Liver (tissue), 8 donors: ENCODE measurements at regions not wholly inside any gene's neighbourhood (a gene's known extent, or its start where the extent isn't known, plus 50 kb on each side); places are given as distances from the start of the nearest gene placed in this dataset.

Source experiments
- DNase-seq: peaks from one replicate; pipeline ENCODE4 v3.0.0-alpha.2; 2017; ENCODE audit warnings: low spot score
- H3K27ac ChIP-seq, 2 donors: one replicate each; pipeline ENCODE4 v1.7.0; 2013; ENCODE audit warnings: inconsistent platforms in 2 of 2, low read length in 2 of 2, control low read depth in 1 of 2, low read depth in 1 of 2, mild to moderate bottlenecking in 1 of 2
- H3K27me3 ChIP-seq, 4 donors: one replicate each; pipeline versions ENCODE4 v1.6.1 to v1.7.0; 2013; ENCODE audit warnings: low read length in 3 of 4, inconsistent platforms in 1 of 4, mild to moderate bottlenecking in 1 of 4, moderate library complexity in 1 of 4; ENCODE audit not compliant: control insufficient read depth in 4 of 4, insufficient read depth in 4 of 4
- H3K36me3 ChIP-seq, 4 donors: one replicate each; pipeline versions ENCODE4 v1.6.1 to v1.7.0; 2013; ENCODE audit warnings: low read length in 3 of 4, mild to moderate bottlenecking in 3 of 4, low read depth in 1 of 4, moderate library complexity in 1 of 4; ENCODE audit not compliant: control insufficient read depth in 4 of 4, insufficient read depth in 3 of 4
- H3K4me1 ChIP-seq, 4 donors: one replicate each; pipeline versions ENCODE4 v1.6.1 to v1.7.0; 2013; ENCODE audit warnings: low read length in 3 of 4, mild to moderate bottlenecking in 3 of 4, moderate library complexity in 1 of 4; ENCODE audit not compliant: control insufficient read depth in 4 of 4, insufficient read depth in 4 of 4
- H3K4me3 ChIP-seq, 3 donors: one replicate each; pipeline versions ENCODE4 v1.6.1 to v1.7.0; 2013; ENCODE audit warnings: low read length in 3 of 3, control low read depth in 1 of 3, low read depth in 1 of 3, mild to moderate bottlenecking in 1 of 3
- H3K9ac ChIP-seq, 2 donors: one replicate each; pipeline ENCODE4 v1.7.0; 2013; ENCODE audit warnings: low read length in 2 of 2, mild to moderate bottlenecking in 2 of 2, moderate library complexity in 2 of 2, control low read depth in 1 of 2, low read depth in 1 of 2
- H3K9me3 ChIP-seq, 4 donors: one replicate each; pipeline versions ENCODE4 v1.6.1 to v1.7.0; 2013; ENCODE audit warnings: low read length in 3 of 4; ENCODE audit not compliant: control insufficient read depth in 4 of 4
- GABPA ChIP-seq, 2 donors: IDR thresholded peaks in 1 of 2; conservative IDR thresholded peaks in 1 of 2; 2 replicates each; pipeline ENCODE4 v1.6.1; 2016; ENCODE audit warnings: antibody characterized with exemption in 2 of 2, mild to moderate bottlenecking in 1 of 2, moderate library complexity in 1 of 2
- NR2F2 ChIP-seq: IDR thresholded peaks from 2 replicates; pipeline ENCODE4 v1.6.1; 2016; ENCODE audit warnings: antibody characterized with exemption
- RAD21 ChIP-seq, 2 donors: IDR thresholded peaks; 2 replicates each; pipeline ENCODE4 v1.6.1; 2016; ENCODE audit warnings: antibody characterized with exemption in 2 of 2, mild to moderate bottlenecking in 2 of 2
- RXRA ChIP-seq, 2 donors: IDR thresholded peaks; 2 replicates each; pipeline ENCODE4 v1.6.1; 2017 to 2018; ENCODE audit warnings: antibody characterized with exemption in 2 of 2, mild to moderate bottlenecking in 1 of 2
- SP1 ChIP-seq: IDR thresholded peaks from 2 replicates; pipeline ENCODE4 v1.6.1; 2018; ENCODE audit warnings: antibody characterized with exemption, mild to moderate bottlenecking
- WGBS: extraction: QIAGEN DNeasy Blood & Tissue Kit; methylation state at CpG from one replicate; pipeline ENCODE4 v1.1.7; 2013; 5-methylcytosine and 5-hydroxymethylcytosine counted together
- TF ChIP-seq, protein P1 (sequence below): IDR thresholded peaks from 2 replicates; pipeline ENCODE4 v1.6.1; 2016; ENCODE audit warnings: antibody characterized with exemption, mild to moderate bottlenecking
- TF ChIP-seq, protein P2 (sequence below): IDR thresholded peaks from 2 replicates; pipeline ENCODE4 v1.6.1; 2016; ENCODE audit warnings: antibody characterized with exemption
- TF ChIP-seq, protein P3 (sequence below): IDR thresholded peaks from 2 replicates; pipeline ENCODE4 v1.6.1; 2016; ENCODE audit warnings: antibody characterized with exemption
- TF ChIP-seq, protein P4 (sequence below): fragments of 150-350 bp; IDR thresholded peaks from 2 replicates; pipeline ENCODE4 v1.5.1; 2017; ENCODE audit warnings: improper control_type of control experiment, low read depth, low read length; ENCODE audit not compliant: missing input control
- TF ChIP-seq, protein P5 (sequence below): IDR thresholded peaks from 2 replicates; pipeline ENCODE4 v1.6.1; 2016; ENCODE audit warnings: antibody characterized with exemption
- donor health status: healthy.
- donor health status: healthy.
- donor health status: healthy.
- donor health status: healthy.
- donor health status: healthy.

DNA sequence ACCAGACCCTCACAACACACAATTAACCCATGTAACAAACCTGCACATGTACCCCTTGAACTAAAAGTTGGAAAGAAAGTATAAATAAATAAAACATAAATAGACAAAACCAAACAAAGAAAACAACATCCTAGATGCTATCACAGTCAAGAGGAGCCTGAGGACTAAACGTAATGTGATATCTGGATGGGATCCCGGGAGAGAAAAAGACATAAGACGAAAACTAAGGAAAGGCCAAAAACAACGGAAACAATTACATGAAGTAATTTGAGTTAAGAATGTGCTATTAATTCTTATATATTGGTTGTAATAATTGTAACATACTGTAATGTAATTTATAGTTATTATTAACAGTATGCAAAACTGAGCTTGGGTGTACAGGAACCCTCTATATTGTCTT is 793.9 kb downstream of the SEMA5A start:
- Histone ChIP-seq H3K36me3 (no peaks in the 10 kb centered on the region), H3K4me3 (no peak overlapping the region), H3K9ac (no peak overlapping the region), H3K4me1 (no peaks in the 10 kb centered on the region), H3K27me3 (peaks cover 0 to 3% (median 0%) of the 10 kb centered on the region in 4 donors), H3K9me3 (no peaks in the 10 kb centered on the region), H3K27ac (no peak overlapping the region)
- TF ChIP-seq, protein P1, sequence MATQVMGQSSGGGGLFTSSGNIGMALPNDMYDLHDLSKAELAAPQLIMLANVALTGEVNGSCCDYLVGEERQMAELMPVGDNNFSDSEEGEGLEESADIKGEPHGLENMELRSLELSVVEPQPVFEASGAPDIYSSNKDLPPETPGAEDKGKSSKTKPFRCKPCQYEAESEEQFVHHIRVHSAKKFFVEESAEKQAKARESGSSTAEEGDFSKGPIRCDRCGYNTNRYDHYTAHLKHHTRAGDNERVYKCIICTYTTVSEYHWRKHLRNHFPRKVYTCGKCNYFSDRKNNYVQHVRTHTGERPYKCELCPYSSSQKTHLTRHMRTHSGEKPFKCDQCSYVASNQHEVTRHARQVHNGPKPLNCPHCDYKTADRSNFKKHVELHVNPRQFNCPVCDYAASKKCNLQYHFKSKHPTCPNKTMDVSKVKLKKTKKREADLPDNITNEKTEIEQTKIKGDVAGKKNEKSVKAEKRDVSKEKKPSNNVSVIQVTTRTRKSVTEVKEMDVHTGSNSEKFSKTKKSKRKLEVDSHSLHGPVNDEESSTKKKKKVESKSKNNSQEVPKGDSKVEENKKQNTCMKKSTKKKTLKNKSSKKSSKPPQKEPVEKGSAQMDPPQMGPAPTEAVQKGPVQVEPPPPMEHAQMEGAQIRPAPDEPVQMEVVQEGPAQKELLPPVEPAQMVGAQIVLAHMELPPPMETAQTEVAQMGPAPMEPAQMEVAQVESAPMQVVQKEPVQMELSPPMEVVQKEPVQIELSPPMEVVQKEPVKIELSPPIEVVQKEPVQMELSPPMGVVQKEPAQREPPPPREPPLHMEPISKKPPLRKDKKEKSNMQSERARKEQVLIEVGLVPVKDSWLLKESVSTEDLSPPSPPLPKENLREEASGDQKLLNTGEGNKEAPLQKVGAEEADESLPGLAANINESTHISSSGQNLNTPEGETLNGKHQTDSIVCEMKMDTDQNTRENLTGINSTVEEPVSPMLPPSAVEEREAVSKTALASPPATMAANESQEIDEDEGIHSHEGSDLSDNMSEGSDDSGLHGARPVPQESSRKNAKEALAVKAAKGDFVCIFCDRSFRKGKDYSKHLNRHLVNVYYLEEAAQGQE = no peak
- TF ChIP-seq GABPA (IDR thresholded peaks at IDR 0.05 in 1 of 2, conservative IDR thresholded peaks at IDR 0.05 in 1 of 2) (no peak), NR2F2 (no peak), SP1 (no peak), RXRA (IDR thresholded peaks at IDR 0.05) (no peak)
- TF ChIP-seq, protein P2, sequence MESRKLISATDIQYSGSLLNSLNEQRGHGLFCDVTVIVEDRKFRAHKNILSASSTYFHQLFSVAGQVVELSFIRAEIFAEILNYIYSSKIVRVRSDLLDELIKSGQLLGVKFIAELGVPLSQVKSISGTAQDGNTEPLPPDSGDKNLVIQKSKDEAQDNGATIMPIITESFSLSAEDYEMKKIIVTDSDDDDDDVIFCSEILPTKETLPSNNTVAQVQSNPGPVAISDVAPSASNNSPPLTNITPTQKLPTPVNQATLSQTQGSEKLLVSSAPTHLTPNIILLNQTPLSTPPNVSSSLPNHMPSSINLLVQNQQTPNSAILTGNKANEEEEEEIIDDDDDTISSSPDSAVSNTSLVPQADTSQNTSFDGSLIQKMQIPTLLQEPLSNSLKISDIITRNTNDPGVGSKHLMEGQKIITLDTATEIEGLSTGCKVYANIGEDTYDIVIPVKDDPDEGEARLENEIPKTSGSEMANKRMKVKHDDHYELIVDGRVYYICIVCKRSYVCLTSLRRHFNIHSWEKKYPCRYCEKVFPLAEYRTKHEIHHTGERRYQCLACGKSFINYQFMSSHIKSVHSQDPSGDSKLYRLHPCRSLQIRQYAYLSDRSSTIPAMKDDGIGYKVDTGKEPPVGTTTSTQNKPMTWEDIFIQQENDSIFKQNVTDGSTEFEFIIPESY = no peak
- TF ChIP-seq, protein P3, sequence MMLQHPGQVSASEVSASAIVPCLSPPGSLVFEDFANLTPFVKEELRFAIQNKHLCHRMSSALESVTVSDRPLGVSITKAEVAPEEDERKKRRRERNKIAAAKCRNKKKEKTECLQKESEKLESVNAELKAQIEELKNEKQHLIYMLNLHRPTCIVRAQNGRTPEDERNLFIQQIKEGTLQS = no peak
- TF ChIP-seq, protein P4, sequence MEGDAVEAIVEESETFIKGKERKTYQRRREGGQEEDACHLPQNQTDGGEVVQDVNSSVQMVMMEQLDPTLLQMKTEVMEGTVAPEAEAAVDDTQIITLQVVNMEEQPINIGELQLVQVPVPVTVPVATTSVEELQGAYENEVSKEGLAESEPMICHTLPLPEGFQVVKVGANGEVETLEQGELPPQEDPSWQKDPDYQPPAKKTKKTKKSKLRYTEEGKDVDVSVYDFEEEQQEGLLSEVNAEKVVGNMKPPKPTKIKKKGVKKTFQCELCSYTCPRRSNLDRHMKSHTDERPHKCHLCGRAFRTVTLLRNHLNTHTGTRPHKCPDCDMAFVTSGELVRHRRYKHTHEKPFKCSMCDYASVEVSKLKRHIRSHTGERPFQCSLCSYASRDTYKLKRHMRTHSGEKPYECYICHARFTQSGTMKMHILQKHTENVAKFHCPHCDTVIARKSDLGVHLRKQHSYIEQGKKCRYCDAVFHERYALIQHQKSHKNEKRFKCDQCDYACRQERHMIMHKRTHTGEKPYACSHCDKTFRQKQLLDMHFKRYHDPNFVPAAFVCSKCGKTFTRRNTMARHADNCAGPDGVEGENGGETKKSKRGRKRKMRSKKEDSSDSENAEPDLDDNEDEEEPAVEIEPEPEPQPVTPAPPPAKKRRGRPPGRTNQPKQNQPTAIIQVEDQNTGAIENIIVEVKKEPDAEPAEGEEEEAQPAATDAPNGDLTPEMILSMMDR = no peak
- no peak for DNase-seq
- WGBS = 81% methylated on average over 4 of the region's 4 CpGs

DNA sequence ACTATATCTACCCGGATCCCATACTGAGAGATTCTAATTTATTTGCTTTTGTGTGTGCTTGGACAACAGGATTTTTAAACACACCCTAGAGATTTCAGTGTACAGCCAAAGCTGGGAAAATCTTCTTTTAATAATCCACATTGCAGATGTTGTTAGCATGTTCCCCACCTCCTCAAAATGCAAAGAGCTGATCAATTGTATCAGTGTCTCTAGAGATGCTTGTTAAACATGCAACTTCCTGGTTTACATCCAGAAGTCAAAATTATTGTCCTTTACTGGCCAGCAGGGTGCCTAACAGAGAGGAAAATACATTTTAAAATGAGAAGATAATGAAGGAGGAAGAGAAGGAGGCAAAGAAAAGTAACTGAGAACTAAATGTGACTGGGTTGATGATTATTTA is 793.3 kb downstream of the SEMA5A start:
- Histone ChIP-seq H3K27me3 (peaks cover 0 to 3% (median 0%) of the 10 kb centered on the region in 4 donors), H3K27ac (no peak overlapping the region), H3K36me3 (no peaks in the 10 kb centered on the region), H3K9ac (no peak overlapping the region), H3K9me3 (no peaks in the 10 kb centered on the region), H3K4me1 (no peaks in the 10 kb centered on the region), H3K4me3 (no peak overlapping the region)
- WGBS = 90% methylated on average over 1 of the region's 1 CpG
- TF ChIP-seq RAD21 (IDR thresholded peaks at IDR 0.05) = peak in 1 of 2 donors; percentile 4
- TF ChIP-seq, protein P5, sequence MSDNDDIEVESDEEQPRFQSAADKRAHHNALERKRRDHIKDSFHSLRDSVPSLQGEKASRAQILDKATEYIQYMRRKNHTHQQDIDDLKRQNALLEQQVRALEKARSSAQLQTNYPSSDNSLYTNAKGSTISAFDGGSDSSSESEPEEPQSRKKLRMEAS = no peak
- DNase-seq = no peak
